Fibroblast of peridontal ligament (primary cell): ENCODE measurements at regions not wholly inside any gene's neighbourhood (a gene's known extent, or its start where the extent isn't known, plus 50 kb on each side); places are given as distances from the start of the nearest gene placed in this dataset.
A peak's percentile ranks its signal among the peaks of the same experiment; 100 is the strongest.

Experiments
- DNase-seq: peaks from one replicate; pipeline ENCODE4 v3.0.0-alpha.2; 2010; ENCODE audit errors: extremely low read depth

- peak; percentile 89 for DNase-seq
Observed at GRCh38 chr7:47724335-47724982, 142.5 kb upstream of the TNS3 start.

- no peak for DNase-seq
Observed at GRCh38 chr7:47722126-47722525, 140.2 kb upstream of the TNS3 start.

- no peak for DNase-seq
Observed at GRCh38 chr7:47721670-47722069, 139.8 kb upstream of the TNS3 start.

- no peak for DNase-seq
Observed at GRCh38 chr7:47720907-47721244, 139.0 kb upstream of the TNS3 start.

- no peak for DNase-seq
Observed at GRCh38 chr7:47720141-47720906, 138.4 kb upstream of the TNS3 start.

- DNase-seq, result no peak
Observed at GRCh38 chr7:47719675-47720074, 137.8 kb upstream of the TNS3 start.

- DNase-seq, result no peak
Observed at GRCh38 chr7:47715631-47716068, 133.7 kb upstream of the TNS3 start.

GRCh38 chr7:47714669-47715607 lies 133.0 kb upstream of the TNS3 start:
- DNase-seq, result no peak

GRCh38 chr7:47713595-47713994 lies 131.7 kb upstream of the TNS3 start:
- DNase-seq, result no peak

GRCh38 chr7:47712416-47712815 lies 130.5 kb upstream of the TNS3 start:
- no peak for DNase-seq

- DNase-seq, result no peak
Observed at GRCh38 chr7:47711776-47712175, 129.9 kb upstream of the TNS3 start.

GRCh38 chr7:47710201-47710935 lies 128.5 kb upstream of the TNS3 start:
- DNase-seq, result peak; percentile 29

- DNase-seq, result no peak
Observed at GRCh38 chr7:47709451-47709850, 127.5 kb upstream of the TNS3 start.

GRCh38 chr7:47709051-47709450 lies 127.1 kb upstream of the TNS3 start:
- no peak for DNase-seq

- DNase-seq, result no peak
Observed at GRCh38 chr7:47707583-47707982, 125.7 kb upstream of the TNS3 start.

GRCh38 chr7:47704936-47705335 lies 123.0 kb upstream of the TNS3 start:
- DNase-seq, result no peak

GRCh38 chr7:47702080-47702479 lies 120.2 kb upstream of the TNS3 start:
- no peak for DNase-seq

GRCh38 chr7:47698386-47698785 lies 116.5 kb upstream of the TNS3 start:
- no peak for DNase-seq

- DNase-seq, result no peak
Observed at GRCh38 chr7:47697543-47697942, 115.6 kb upstream of the TNS3 start.

GRCh38 chr7:47696152-47696710 lies 114.3 kb upstream of the TNS3 start:
- DNase-seq, result no peak

GRCh38 chr7:47693216-47693615 lies 111.3 kb upstream of the TNS3 start:
- DNase-seq, result peak; percentile 31
